Mucosa of stomach (tissue), 1 donor: ENCODE measurements at regions not wholly inside any gene's neighbourhood (a gene's known extent, or its start where the extent isn't known, plus 50 kb on each side); places are given as distances from the start of the nearest gene placed in this dataset.

Experiments used
- H3K27me3 ChIP-seq: one replicate; pipeline ENCODE4 v1.7.0; 2013; ENCODE audit warnings: mild to moderate bottlenecking, low read length; ENCODE audit not compliant: control insufficient read depth, insufficient read depth
- H3K36me3 ChIP-seq: one replicate; pipeline ENCODE4 v1.7.0; 2013; ENCODE audit warnings: low read length; ENCODE audit not compliant: control insufficient read depth, insufficient read depth
- H3K4me1 ChIP-seq: one replicate; pipeline ENCODE4 v1.7.0; 2013; ENCODE audit warnings: mild to moderate bottlenecking, low read length; ENCODE audit not compliant: control insufficient read depth, insufficient read depth
- H3K4me3 ChIP-seq: one replicate; pipeline ENCODE4 v1.7.0; 2013; ENCODE audit warnings: low read length
- H3K9ac ChIP-seq: one replicate; pipeline ENCODE4 v1.7.0; 2013; ENCODE audit warnings: mild to moderate bottlenecking, low read length, moderate library complexity
- H3K9me3 ChIP-seq: one replicate; pipeline ENCODE4 v1.7.0; 2013; ENCODE audit warnings: mild to moderate bottlenecking, low read length, moderate library complexity; ENCODE audit not compliant: control insufficient read depth
- donor health status: Pancreatic carcinoma.

- Histone ChIP-seq H3K27me3 (no peaks in the 10 kb centered on the region), H3K4me1 (no peaks in the 10 kb centered on the region), H3K4me3 (no peak overlapping the region), H3K36me3 (no peaks in the 10 kb centered on the region), H3K9ac (no peak overlapping the region), H3K9me3 (no peaks in the 10 kb centered on the region)
Measured at GRCh38 chr11:19602406-19602805, 110.2 kb upstream of the NAV2 start.

GRCh38 chr11:19601235-19601634 is 111.4 kb upstream of the NAV2 start:
- Histone ChIP-seq H3K9me3 (no peaks in the 10 kb centered on the region), H3K27me3 (no peaks in the 10 kb centered on the region), H3K4me3 (no peak overlapping the region), H3K9ac (no peak overlapping the region), H3K36me3 (no peaks in the 10 kb centered on the region), H3K4me1 (no peaks in the 10 kb centered on the region)

- H3K36me3 ChIP-seq, result no peaks in the 10 kb centered on the region
- no peak overlapping the region for H3K9ac ChIP-seq
- no peaks in the 10 kb centered on the region for H3K9me3 ChIP-seq
- H3K4me1 ChIP-seq, result no peaks in the 10 kb centered on the region
- H3K4me3 ChIP-seq, result no peak overlapping the region
- no peaks in the 10 kb centered on the region for H3K27me3 ChIP-seq
Measured at GRCh38 chr11:19599681-19600080, 113.0 kb upstream of the NAV2 start.

GRCh38 chr11:19598876-19599486 is 113.7 kb upstream of the NAV2 start:
- no peaks in the 10 kb centered on the region for H3K27me3 ChIP-seq
- no peak overlapping the region for H3K4me3 ChIP-seq
- no peak overlapping the region for H3K9ac ChIP-seq
- no peaks in the 10 kb centered on the region for H3K36me3 ChIP-seq
- no peaks in the 10 kb centered on the region for H3K4me1 ChIP-seq
- no peaks in the 10 kb centered on the region for H3K9me3 ChIP-seq

GRCh38 chr11:19598456-19598855 is 114.2 kb upstream of the NAV2 start:
- H3K4me3 ChIP-seq, result no peak overlapping the region
- no peaks in the 10 kb centered on the region for H3K4me1 ChIP-seq
- no peaks in the 10 kb centered on the region for H3K9me3 ChIP-seq
- H3K9ac ChIP-seq, result no peak overlapping the region
- H3K36me3 ChIP-seq, result no peaks in the 10 kb centered on the region
- H3K27me3 ChIP-seq, result no peaks in the 10 kb centered on the region

- H3K4me1 ChIP-seq, result no peaks in the 10 kb centered on the region
- H3K9ac ChIP-seq, result no peak overlapping the region
- H3K9me3 ChIP-seq, result no peaks in the 10 kb centered on the region
- no peak overlapping the region for H3K4me3 ChIP-seq
- H3K36me3 ChIP-seq, result no peaks in the 10 kb centered on the region
- no peaks in the 10 kb centered on the region for H3K27me3 ChIP-seq
Measured at GRCh38 chr11:19597876-19598275, 114.8 kb upstream of the NAV2 start.

- no peak overlapping the region for H3K9ac ChIP-seq
- no peaks in the 10 kb centered on the region for H3K36me3 ChIP-seq
- H3K4me3 ChIP-seq, result no peak overlapping the region
- H3K9me3 ChIP-seq, result no peaks in the 10 kb centered on the region
- H3K27me3 ChIP-seq, result no peaks in the 10 kb centered on the region
- no peaks in the 10 kb centered on the region for H3K4me1 ChIP-seq
Measured at GRCh38 chr11:19597206-19597605, 115.4 kb upstream of the NAV2 start.

GRCh38 chr11:19595840-19596751 is 116.5 kb upstream of the NAV2 start:
- no peak overlapping the region for H3K9ac ChIP-seq
- H3K4me3 ChIP-seq, result no peak overlapping the region
- H3K36me3 ChIP-seq, result no peaks in the 10 kb centered on the region
- no peaks in the 10 kb centered on the region for H3K9me3 ChIP-seq
- no peaks in the 10 kb centered on the region for H3K4me1 ChIP-seq
- H3K27me3 ChIP-seq, result no peaks in the 10 kb centered on the region

GRCh38 chr11:19595499-19595839 is 117.2 kb upstream of the NAV2 start:
- Histone ChIP-seq H3K9me3 (no peaks in the 10 kb centered on the region), H3K36me3 (no peaks in the 10 kb centered on the region), H3K4me1 (no peaks in the 10 kb centered on the region), H3K27me3 (no peaks in the 10 kb centered on the region), H3K9ac (no peak overlapping the region), H3K4me3 (no peak overlapping the region)

GRCh38 chr11:19594326-19594725 is 118.3 kb upstream of the NAV2 start:
- Histone ChIP-seq H3K4me1 (no peaks in the 10 kb centered on the region), H3K27me3 (no peaks in the 10 kb centered on the region), H3K9me3 (no peaks in the 10 kb centered on the region), H3K36me3 (no peaks in the 10 kb centered on the region), H3K4me3 (no peak overlapping the region), H3K9ac (no peak overlapping the region)

GRCh38 chr11:19592842-19593241 is 119.8 kb upstream of the NAV2 start:
- H3K27me3 ChIP-seq, result no peaks in the 10 kb centered on the region
- no peaks in the 10 kb centered on the region for H3K36me3 ChIP-seq
- H3K4me1 ChIP-seq, result no peaks in the 10 kb centered on the region
- no peaks in the 10 kb centered on the region for H3K9me3 ChIP-seq
- no peak overlapping the region for H3K9ac ChIP-seq
- no peak overlapping the region for H3K4me3 ChIP-seq

- Histone ChIP-seq H3K9me3 (no peaks in the 10 kb centered on the region), H3K36me3 (no peaks in the 10 kb centered on the region), H3K4me3 (no peak overlapping the region), H3K27me3 (no peaks in the 10 kb centered on the region), H3K4me1 (no peaks in the 10 kb centered on the region), H3K9ac (no peak overlapping the region)
Measured at GRCh38 chr11:19589567-19590260, 122.9 kb upstream of the NAV2 start.
